ENCODE measurements at regions not wholly inside any gene's neighbourhood (a gene's known extent, or its start where the extent isn't known, plus 50 kb on each side); places are given as distances from the start of the nearest gene placed in this dataset.

DNA sequence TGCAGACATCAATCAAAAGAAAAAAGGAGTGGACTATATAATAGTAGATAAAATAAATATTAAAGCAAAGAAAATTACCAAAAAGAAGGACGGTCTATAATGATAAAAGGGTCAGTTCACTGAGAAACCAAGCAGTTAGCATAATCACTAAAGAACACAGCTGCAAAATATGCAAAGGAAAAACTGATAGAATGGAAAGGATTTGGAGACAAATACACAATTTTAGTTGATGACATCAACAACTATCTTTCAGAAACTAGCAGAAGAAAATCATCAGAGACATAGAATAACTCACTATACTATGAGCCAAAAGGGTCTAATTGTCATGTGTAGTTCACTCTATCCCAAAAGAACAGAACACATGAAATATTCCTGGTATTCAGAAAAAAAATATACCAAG lies 316.4 kb upstream of the IGFBP3 start:
- TF ChIP-seq POLR2A (IDR thresholded peaks at IDR 0.05) = no peak
- TF ChIP-seq, protein P1, sequence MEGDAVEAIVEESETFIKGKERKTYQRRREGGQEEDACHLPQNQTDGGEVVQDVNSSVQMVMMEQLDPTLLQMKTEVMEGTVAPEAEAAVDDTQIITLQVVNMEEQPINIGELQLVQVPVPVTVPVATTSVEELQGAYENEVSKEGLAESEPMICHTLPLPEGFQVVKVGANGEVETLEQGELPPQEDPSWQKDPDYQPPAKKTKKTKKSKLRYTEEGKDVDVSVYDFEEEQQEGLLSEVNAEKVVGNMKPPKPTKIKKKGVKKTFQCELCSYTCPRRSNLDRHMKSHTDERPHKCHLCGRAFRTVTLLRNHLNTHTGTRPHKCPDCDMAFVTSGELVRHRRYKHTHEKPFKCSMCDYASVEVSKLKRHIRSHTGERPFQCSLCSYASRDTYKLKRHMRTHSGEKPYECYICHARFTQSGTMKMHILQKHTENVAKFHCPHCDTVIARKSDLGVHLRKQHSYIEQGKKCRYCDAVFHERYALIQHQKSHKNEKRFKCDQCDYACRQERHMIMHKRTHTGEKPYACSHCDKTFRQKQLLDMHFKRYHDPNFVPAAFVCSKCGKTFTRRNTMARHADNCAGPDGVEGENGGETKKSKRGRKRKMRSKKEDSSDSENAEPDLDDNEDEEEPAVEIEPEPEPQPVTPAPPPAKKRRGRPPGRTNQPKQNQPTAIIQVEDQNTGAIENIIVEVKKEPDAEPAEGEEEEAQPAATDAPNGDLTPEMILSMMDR (IDR thresholded peaks at IDR 0.05) = no peak
